ENCODE measurements at regions not wholly inside any gene's neighbourhood (a gene's known extent, or its start where the extent isn't known, plus 50 kb on each side); places are given as distances from the start of the nearest gene placed in this dataset.

GRCh38 chr2:196487417-196487816 is 152.1 kb upstream of the CCDC150 start:
- no peaks in the 10 kb centered on the region for H3K36me3 Mint-ChIP-seq
- H3K27ac Mint-ChIP-seq: no peak overlapping the region
- no peak overlapping the region for H3K4me3 Mint-ChIP-seq
- H3K27me3 Mint-ChIP-seq: peaks cover 14% of the 10 kb centered on the region
- no peaks in the 10 kb centered on the region for H3K9me3 Mint-ChIP-seq
- no peak for DNase-seq
- intact Hi-C loops (cut with micrococcal nuclease): no loop called here
- ChIA-PET CTCF (no interaction called here), POLR2A (no interaction called here)
- no peaks in the 10 kb centered on the region for H3K4me1 Mint-ChIP-seq (ENCODE audit: low read depth)

GRCh38 chr2:196489371-196489770 is 150.1 kb upstream of the CCDC150 start:
- no peaks in the 10 kb centered on the region for H3K36me3 Mint-ChIP-seq
- CTCF ChIA-PET: no interaction called here
- DNase-seq: no peak
- no peaks in the 10 kb centered on the region for H3K4me1 Mint-ChIP-seq (ENCODE audit: low read depth)
- intact Hi-C loops (cut with micrococcal nuclease): no loop called here
- peaks cover 6% of the 10 kb centered on the region for H3K9me3 Mint-ChIP-seq
- no peak overlapping the region for H3K4me3 Mint-ChIP-seq
- H3K27ac Mint-ChIP-seq: no peak overlapping the region
- POLR2A ChIA-PET: no interaction called here
- H3K27me3 Mint-ChIP-seq: peaks cover 13% of the 10 kb centered on the region

GRCh38 chr2:196492946-196493345 is 146.6 kb upstream of the CCDC150 start:
- H3K36me3 Mint-ChIP-seq: no peaks in the 10 kb centered on the region
- H3K27ac Mint-ChIP-seq: no peak overlapping the region
- no peak for DNase-seq
- ChIA-PET CTCF (interaction anchor here (1.0 kb wide), 1 partner anchor 195 kb away, joined by 3 read pairs; no protein-coding TSS in a partner anchor), POLR2A (no interaction called here)
- H3K4me1 Mint-ChIP-seq (ENCODE audit: low read depth): no peaks in the 10 kb centered on the region
- H3K9me3 Mint-ChIP-seq: peaks cover 6% of the 10 kb centered on the region
- intact Hi-C loops (cut with micrococcal nuclease): no loop called here
- H3K4me3 Mint-ChIP-seq: no peak overlapping the region
- peaks cover 9% of the 10 kb centered on the region for H3K27me3 Mint-ChIP-seq

- intact Hi-C loops (cut with micrococcal nuclease): no loop called here
- ChIA-PET CTCF (no interaction called here), POLR2A (no interaction called here)
- Mint-ChIP-seq H3K9me3 (peaks cover 8% of the 10 kb centered on the region), H3K4me3 (no peak overlapping the region), H3K27ac (no peak overlapping the region), H3K4me1 (ENCODE audit: low read depth) (no peaks in the 10 kb centered on the region), H3K36me3 (no peaks in the 10 kb centered on the region), H3K27me3 (peaks cover 4% of the 10 kb centered on the region)
- DNase-seq: no peak
Observed at GRCh38 chr2:196498962-196499361, 140.6 kb upstream of the CCDC150 start.

GRCh38 chr2:196499686-196500085 is 139.8 kb upstream of the CCDC150 start:
- CTCF ChIA-PET: no interaction called here
- H3K27ac Mint-ChIP-seq: no peak overlapping the region

GRCh38 chr2:196500686-196501431 is 138.7 kb upstream of the CCDC150 start:
- Mint-ChIP-seq H3K4me3 (no peak overlapping the region), H3K27ac (no peak overlapping the region), H3K9me3 (peaks cover 6% of the 10 kb centered on the region), H3K4me1 (ENCODE audit: low read depth) (no peaks in the 10 kb centered on the region), H3K36me3 (no peaks in the 10 kb centered on the region), H3K27me3 (peaks cover 5% of the 10 kb centered on the region)
- ChIA-PET CTCF (no interaction called here), POLR2A (no interaction called here)
- no peak for DNase-seq
- intact Hi-C loops (cut with micrococcal nuclease): no loop called here

More at GRCh38 chr2:196499686-196500085, 139.8 kb upstream of the CCDC150 start:
- Mint-ChIP-seq H3K4me3 (no peak overlapping the region), H3K4me1 (ENCODE audit: low read depth) (no peaks in the 10 kb centered on the region), H3K27me3 (peaks cover 4% of the 10 kb centered on the region), H3K9me3 (peaks cover 6% of the 10 kb centered on the region), H3K36me3 (no peaks in the 10 kb centered on the region)
- POLR2A ChIA-PET: no interaction called here
- no peak for DNase-seq
- intact Hi-C loops (cut with micrococcal nuclease): no loop called here

GRCh38 chr2:196501836-196502235 is 137.7 kb upstream of the CCDC150 start:
- no peaks in the 10 kb centered on the region for H3K36me3 Mint-ChIP-seq
- CTCF ChIA-PET: no interaction called here
- no peaks in the 10 kb centered on the region for H3K4me1 Mint-ChIP-seq (ENCODE audit: low read depth)
- no peak overlapping the region for H3K27ac Mint-ChIP-seq
- H3K4me3 Mint-ChIP-seq: no peak overlapping the region
- DNase-seq: no peak
- intact Hi-C loops (cut with micrococcal nuclease): no loop called here
- POLR2A ChIA-PET: no interaction called here
- peaks cover 7% of the 10 kb centered on the region for H3K27me3 Mint-ChIP-seq
- peaks cover 6% of the 10 kb centered on the region for H3K9me3 Mint-ChIP-seq

- peaks cover 6% of the 10 kb centered on the region for H3K9me3 Mint-ChIP-seq
- ChIA-PET CTCF (interaction anchor here (0.6 to 0.8 kb wide), 2 partner anchors 72 to 366 kb away, joined by 3 read pairs; no protein-coding TSS in a partner anchor), POLR2A (no interaction called here)
- H3K27me3 Mint-ChIP-seq: peaks cover 7% of the 10 kb centered on the region
- H3K36me3 Mint-ChIP-seq: no peaks in the 10 kb centered on the region
- no peak for DNase-seq
- no peak overlapping the region for H3K4me3 Mint-ChIP-seq
- H3K4me1 Mint-ChIP-seq (ENCODE audit: low read depth): no peaks in the 10 kb centered on the region
- intact Hi-C loops (cut with micrococcal nuclease): no loop called here
- H3K27ac Mint-ChIP-seq: no peak overlapping the region
Observed at GRCh38 chr2:196502386-196502785, 137.1 kb upstream of the CCDC150 start.

GRCh38 chr2:196503398-196503797 is 136.1 kb upstream of the CCDC150 start:
- Mint-ChIP-seq H3K27ac (no peak overlapping the region), H3K9me3 (peaks cover 6% of the 10 kb centered on the region), H3K4me1 (ENCODE audit: low read depth) (no peaks in the 10 kb centered on the region), H3K36me3 (no peaks in the 10 kb centered on the region), H3K4me3 (no peak overlapping the region), H3K27me3 (peaks cover 7% of the 10 kb centered on the region)
- POLR2A ChIA-PET: no interaction called here
- intact Hi-C loops (cut with micrococcal nuclease): no loop called here
- DNase-seq: no peak
- CTCF ChIA-PET: interaction anchor here (0.8 kb wide), 1 partner anchor 73 kb away, joined by 3 read pairs; no protein-coding TSS in a partner anchor

GRCh38 chr2:196504788-196505187 is 134.7 kb upstream of the CCDC150 start:
- H3K27me3 Mint-ChIP-seq: peaks cover 9% of the 10 kb centered on the region
- intact Hi-C loops (cut with micrococcal nuclease): no loop called here

GRCh38 chr2:196510246-196510645 is 129.3 kb upstream of the CCDC150 start:
- intact Hi-C loops (cut with micrococcal nuclease): no loop called here
- H3K27me3 Mint-ChIP-seq: peaks cover 9% of the 10 kb centered on the region
- no peak for DNase-seq
- POLR2A ChIA-PET: no interaction called here
- H3K27ac Mint-ChIP-seq: no peak overlapping the region
- no peaks in the 10 kb centered on the region for H3K9me3 Mint-ChIP-seq
- CTCF ChIA-PET: no interaction called here
- no peaks in the 10 kb centered on the region for H3K36me3 Mint-ChIP-seq
- no peaks in the 10 kb centered on the region for H3K4me1 Mint-ChIP-seq (ENCODE audit: low read depth)
- no peak overlapping the region for H3K4me3 Mint-ChIP-seq

More at GRCh38 chr2:196504788-196505187, 134.7 kb upstream of the CCDC150 start:
- Mint-ChIP-seq H3K9me3 (no peaks in the 10 kb centered on the region), H3K36me3 (no peaks in the 10 kb centered on the region), H3K4me3 (no peak overlapping the region), H3K4me1 (ENCODE audit: low read depth) (no peaks in the 10 kb centered on the region), H3K27ac (no peak overlapping the region)
- CTCF ChIA-PET: no interaction called here
- DNase-seq: no peak
- POLR2A ChIA-PET: no interaction called here

- ChIA-PET CTCF (no interaction called here), POLR2A (no interaction called here)
- DNase-seq: no peak
- H3K4me3 Mint-ChIP-seq: no peak overlapping the region
- peaks cover 6% of the 10 kb centered on the region for H3K27me3 Mint-ChIP-seq
- no peaks in the 10 kb centered on the region for H3K36me3 Mint-ChIP-seq
- H3K27ac Mint-ChIP-seq: no peak overlapping the region
- H3K9me3 Mint-ChIP-seq: no peaks in the 10 kb centered on the region
- intact Hi-C loops (cut with micrococcal nuclease): no loop called here
- no peaks in the 10 kb centered on the region for H3K4me1 Mint-ChIP-seq (ENCODE audit: low read depth)
Observed at GRCh38 chr2:196511258-196512168, 128.0 kb upstream of the CCDC150 start.

All from activated CD4-positive, alpha-beta memory T cell treated with anti-CD3 and anti-CD28 coated beads for 36 hours (primary cell).